ENCODE measurements at regions not wholly inside any gene's neighbourhood (a gene's known extent, or its start where the extent isn't known, plus 50 kb on each side); places are given as distances from the start of the nearest gene placed in this dataset.
A peak's percentile ranks its signal among the peaks of the same experiment; 100 is the strongest.
"Not testable (repeated sequence)": the region's sequence is repeated elsewhere in the genome, so short reads cannot be mapped to it uniquely, and the experiment has no call there.

DNA sequence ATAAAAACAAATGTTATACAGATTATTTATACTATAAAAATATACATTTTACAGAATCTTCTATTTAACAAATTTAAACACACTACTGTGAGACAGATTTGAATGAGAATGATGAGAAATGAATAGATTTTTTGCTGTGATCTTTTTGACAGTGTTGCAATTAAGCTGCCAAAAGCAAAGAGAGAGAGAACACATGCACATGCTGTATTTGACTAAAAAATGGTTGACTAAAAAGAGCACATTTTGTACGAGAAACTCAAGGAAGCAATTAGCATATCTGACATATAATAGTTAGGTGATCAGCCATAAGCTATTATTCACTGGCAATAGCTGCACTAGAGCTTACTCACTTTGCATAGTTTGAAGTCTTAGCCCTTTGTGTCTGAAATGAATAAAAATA lies 115.8 kb downstream of the SYT10 start:
- no peak for DNase-seq (ENCODE audit: low read depth)

DNA sequence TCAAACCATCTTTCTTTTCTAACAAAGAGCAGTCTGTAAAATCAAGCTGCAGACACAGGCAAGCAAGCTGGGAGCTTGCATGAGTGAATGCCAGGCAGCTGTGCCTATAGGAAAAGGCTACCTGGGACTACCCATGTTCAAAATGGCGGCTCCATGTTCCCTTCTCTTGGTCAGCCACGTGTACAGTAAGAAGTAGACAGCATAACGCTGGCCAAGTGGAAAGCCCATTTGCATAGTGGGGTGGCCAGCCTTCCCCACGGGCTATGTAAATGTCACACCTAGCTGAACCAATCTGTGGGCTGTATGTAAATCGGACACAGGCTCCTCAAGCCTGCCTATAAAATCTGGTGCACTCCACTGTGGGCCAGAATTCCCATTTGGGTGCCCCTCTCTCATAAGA lies 117.1 kb downstream of the SYT10 start:
- peak; percentile 22 for DNase-seq (ENCODE audit: low read depth)

- no peak for DNase-seq (ENCODE audit: low read depth)
Observed at GRCh38 chr12:33317746-33318145, 121.9 kb downstream of the SYT10 start.

- DNase-seq (ENCODE audit: low read depth): no peak
Observed at GRCh38 chr12:33314223-33314622, 125.4 kb downstream of the SYT10 start.

DNA sequence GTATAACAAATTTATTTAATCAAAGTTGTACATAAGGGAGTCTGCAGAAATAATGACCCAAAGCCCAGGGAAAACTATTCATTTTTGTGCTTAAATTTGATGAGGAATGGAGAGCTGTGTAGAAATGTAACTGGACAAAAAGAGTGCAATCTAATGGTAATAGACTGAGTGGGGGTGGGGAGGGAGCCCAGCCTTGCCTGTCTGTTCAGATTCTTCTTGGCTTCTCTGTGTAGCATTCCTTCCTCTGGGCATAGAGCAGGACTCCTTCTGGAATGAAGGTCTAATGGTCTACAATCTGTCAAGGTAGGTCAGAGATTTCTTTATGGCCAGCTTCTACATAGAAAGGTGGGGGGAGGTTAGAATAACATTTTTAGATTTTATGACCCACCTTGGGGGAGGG lies 126.1 kb downstream of the SYT10 start:
- no peak for DNase-seq (ENCODE audit: low read depth)

DNA sequence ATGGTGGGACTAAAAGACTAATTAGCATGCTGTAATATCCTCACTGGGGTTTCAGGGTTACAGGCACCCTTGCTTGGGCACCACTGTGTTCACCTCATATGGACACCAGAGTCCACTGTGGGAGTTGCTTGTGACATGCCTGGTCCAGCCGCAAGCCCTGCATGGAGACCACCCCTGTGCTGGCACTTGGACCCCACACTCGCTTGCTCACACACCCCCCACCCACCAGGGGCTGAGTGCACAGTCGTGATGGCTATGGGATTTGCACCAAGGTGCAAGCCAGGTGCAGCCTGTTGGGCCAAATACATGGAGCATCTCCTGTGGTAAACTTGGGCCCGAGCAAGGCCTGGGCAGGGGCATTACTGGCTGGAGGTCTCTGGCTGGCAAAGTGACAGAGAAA lies 129.1 kb downstream of the SYT10 start:
- DNase-seq (ENCODE audit: low read depth): no peak

- DNase-seq (ENCODE audit: low read depth): no peak
Observed at GRCh38 chr12:33304176-33304575, 135.4 kb downstream of the SYT10 start.

GRCh38 chr12:33296529-33296928 lies 143.1 kb downstream of the SYT10 start:
- no peak for DNase-seq (ENCODE audit: low read depth)

DNA sequence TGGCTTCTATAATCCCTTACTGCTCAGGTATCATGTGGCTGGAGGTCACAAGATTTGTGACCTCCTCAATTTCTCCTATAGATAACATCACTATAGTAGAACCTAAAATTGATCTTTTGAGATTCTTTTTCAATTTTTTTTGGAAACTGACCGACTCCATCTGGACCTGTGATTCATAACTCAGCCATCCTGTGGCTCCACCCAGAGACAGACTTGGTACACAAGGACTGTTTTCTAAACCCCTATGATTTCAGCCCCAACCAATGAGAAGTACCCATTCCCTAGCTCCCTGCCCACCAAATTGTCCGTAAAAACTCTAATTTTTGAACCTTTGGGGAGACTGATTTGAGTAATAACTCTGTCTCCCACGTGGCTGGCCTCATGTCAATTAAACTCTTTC lies 148.9 kb downstream of the SYT10 start:
- peak; percentile 83 for DNase-seq (ENCODE audit: low read depth)

DNA sequence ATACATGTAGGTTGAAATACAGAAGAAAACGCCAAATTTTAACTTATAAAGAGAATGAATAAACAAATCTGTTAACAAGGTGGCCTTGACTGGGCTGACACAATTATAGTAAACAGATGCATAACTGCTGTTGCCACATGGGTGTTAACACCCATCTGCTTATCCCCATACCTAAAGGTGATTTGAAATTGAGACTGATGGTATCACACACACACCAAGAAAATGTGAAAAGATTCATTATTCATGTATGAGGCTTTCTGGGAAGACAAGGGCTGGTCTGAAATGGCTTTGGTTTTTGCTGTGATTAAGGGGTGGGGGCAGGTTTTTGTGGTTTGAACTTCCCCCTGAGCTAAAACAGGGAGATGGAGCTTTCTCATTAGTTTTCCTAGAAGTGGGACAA lies 156.6 kb downstream of the SYT10 start:
- DNase-seq (ENCODE audit: low read depth): no peak

- no peak for DNase-seq (ENCODE audit: low read depth)
Observed at GRCh38 chr12:33277376-33277775, 162.2 kb downstream of the SYT10 start.

DNA sequence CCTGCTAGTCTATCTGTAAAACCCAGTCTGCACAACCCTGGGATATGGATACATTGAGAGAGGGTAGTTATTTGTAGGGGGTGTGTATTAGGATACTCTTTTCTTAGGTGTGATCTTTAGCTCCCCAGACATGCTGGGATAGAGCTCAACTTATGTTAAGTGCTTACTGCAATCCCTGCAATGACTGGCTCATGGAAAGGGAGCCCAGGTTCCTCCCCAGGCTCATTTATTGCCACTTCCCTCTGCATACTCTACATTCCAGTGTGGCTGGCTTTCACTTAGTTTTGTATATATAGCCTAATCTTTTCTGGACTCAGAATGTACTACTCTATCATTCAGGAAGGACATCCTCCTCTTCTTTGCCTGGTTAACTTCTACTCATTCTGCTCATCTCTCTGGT lies 172.0 kb downstream of the SYT10 start:
- no peak for DNase-seq (ENCODE audit: low read depth)

DNA sequence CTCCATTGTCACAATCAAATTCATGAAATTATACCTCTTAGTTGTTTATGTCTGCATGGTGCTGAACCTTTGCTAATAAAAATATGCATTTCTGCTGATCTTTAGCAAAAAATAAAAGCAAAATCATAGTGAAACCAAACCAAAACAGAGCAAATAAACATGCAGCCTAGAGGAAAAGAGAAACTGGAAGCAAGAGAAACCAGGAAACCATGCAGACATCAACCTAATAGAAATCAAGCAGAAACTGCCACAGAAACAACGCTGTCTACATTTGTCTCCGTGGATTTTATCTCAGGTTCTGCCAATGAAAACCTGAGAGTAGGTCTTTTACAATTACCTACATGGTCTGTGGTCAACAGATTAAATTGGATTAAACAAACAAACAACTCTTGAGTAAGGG lies 173.7 kb downstream of the SYT10 start:
- no peak for DNase-seq (ENCODE audit: low read depth)

DNA sequence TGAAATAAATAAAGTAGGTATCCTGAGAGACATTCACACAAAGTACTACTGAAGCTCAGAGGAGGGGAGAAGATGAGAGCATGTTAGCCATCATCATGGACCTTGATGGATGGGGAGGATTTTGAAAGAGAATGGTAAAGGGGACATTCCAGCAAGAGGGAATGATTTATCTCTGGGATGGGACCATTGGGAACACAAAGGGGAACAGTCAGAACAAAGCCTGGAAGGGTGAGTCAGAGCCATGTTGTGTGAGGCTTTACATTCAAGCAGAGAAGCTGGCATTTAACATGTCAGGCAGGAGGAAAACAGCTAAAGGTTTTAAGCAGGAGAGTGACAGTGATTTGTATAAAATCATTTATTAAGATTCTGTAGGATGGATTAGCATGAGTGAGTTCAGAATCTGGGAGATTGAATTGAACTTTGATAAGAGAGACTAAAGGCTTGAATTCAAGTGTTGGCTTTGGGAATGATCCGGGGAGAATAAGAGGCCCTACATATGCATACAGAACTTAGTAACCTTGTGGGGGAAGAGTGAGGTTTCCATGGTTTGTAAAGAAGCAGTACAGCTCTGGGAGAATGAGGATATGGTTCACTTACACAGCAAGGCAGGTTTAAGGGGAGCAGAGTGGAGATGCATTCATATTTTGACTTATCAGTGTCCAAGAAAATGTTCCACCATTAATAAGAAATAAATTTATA lies 174.4 kb downstream of the SYT10 start:
- no peak for DNase-seq (ENCODE audit: low read depth)

- DNase-seq (ENCODE audit: low read depth): peak; percentile 72
Observed at GRCh38 chr12:33253178-33253577, 186.4 kb downstream of the SYT10 start.

DNA sequence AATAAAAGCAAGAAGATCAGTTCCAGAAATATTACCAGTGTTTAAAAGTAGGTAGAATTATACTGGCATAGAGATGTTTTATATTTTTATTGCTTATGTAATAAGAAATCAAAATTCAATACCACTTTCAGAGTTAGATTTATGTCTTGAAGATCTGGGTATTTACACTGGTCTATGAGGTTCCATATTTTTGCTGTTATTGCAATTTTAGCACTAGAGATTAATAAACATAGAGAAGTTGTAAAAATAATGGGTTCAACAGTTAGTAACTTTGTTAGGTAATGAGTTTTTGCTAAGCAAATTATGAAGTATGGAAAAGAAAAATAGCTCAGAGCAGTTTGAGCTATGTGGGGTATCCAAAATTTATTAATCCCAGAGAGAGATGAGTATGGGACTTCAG lies 188.1 kb downstream of the SYT10 start:
- DNase-seq (ENCODE audit: low read depth): no peak

DNA sequence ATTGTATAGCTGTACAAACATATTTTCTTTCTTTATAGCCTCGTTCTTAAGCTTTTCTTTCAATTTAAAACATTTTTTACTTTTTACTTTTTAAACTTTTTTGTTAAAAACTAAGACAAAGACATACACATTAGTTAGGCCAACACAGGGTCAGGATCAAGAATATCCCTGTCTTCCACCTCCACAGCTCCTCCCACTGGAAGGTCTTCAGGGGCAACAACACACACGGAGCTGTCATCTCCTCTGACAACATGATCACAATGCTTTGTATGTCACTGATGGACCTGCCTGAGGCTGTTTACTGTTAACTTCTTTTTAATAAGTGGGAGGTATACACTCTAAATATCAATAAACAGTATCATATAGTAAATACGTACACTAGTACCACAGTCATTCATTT lies 191.3 kb downstream of the SYT10 start:
- no peak for DNase-seq (ENCODE audit: low read depth)

GRCh38 chr12:33247625-33248024 lies 192.0 kb downstream of the SYT10 start:
- no peak for DNase-seq (ENCODE audit: low read depth)

GRCh38 chr12:33245434-33245833 lies 194.2 kb downstream of the SYT10 start:
- DNase-seq (ENCODE audit: low read depth): no peak

- no peak for DNase-seq (ENCODE audit: low read depth)
Observed at GRCh38 chr12:33226671-33227070, 212.9 kb downstream of the SYT10 start.

DNA sequence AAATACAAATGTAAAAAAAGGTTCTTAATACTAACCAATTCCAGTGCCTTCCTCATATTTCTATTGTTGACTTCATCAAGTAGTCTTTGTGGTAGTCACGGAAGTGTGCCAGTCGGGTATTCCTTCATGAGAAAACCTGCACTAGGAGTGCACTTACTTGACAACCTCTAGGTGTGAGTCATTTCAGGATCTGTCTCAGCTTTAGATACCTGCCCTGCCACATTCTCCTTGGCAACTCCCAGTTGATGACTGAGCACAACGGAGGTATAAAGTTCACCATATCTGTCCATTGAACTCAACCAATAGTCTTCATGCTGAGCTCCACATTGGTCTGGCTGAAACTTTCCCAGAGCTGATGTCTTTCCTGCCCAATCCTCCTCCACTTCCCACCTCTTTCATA lies 215.7 kb downstream of the SYT10 start:
- DNase-seq (ENCODE audit: low read depth): no peak

DNA sequence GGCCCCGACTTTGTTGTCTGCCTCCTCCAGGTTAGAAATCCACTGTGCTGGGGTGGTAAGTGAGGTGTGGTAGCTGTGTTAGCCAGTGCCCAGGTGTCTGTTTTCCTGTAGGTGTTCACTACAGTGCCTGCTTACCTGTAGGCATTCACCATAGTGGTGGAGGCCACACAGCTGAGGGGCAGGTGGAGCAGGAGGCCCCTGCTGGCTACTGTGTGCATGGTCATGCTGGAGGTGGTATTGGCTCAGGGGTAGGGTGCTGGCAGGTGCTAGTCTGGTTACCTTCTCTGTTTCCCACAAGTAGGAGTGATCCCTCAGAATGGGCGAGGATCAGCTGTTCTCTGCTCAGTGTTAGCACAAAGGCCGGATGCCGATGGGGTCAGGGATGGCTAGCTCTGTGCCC lies 217.3 kb downstream of the SYT10 start:
- DNase-seq (ENCODE audit: low read depth): no peak

- no peak for DNase-seq (ENCODE audit: low read depth)
Observed at GRCh38 chr12:33205981-33206380, 233.6 kb downstream of the SYT10 start.

GRCh38 chr12:33194389-33194788 lies 245.2 kb downstream of the SYT10 start:
- DNase-seq (ENCODE audit: low read depth): not testable (repeated sequence)

DNA sequence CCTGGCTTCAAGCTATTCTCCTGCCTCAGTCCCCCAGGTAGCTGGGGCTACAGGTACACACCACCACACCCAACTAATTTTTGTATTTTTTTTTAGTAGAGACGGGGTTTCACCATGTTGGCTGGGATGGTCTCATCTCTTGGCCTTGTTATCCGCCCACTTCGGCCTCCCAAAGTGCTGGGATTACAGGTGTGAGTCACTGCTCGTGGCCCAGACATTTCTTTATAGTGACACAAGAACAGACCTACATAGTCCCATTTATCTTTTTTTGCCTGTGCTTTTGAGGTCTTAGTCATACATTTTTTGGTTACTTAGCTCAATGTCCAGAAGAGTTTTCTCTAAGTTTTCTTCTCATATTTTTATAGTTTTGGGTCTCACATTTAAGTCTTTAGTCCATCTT lies 247.4 kb downstream of the SYT10 start:
- peak; percentile 73 for DNase-seq (ENCODE audit: low read depth)

Measured in HS-27A (cell line).